Stimulated activated CD8-positive, alpha-beta memory T cell treated with anti-CD3 and anti-CD28 coated beads, Interleukin-15, amount 100 ng/mL, for 48 hours (primary cell): ENCODE measurements at regions not wholly inside any gene's neighbourhood (a gene's known extent, or its start where the extent isn't known, plus 50 kb on each side); places are given as distances from the start of the nearest gene placed in this dataset.

ENCODE experiments used
- DNase-seq, 2 donors: peaks; one replicate each; pipeline ENCODE4 v3.0.0-alpha.2; 2020; ENCODE audit warnings: low read depth in 2 of 2

- DNase-seq: no peak
Measured at GRCh38 chr3:180188512-180189309, 152.0 kb upstream of the PEX5L start.

DNA sequence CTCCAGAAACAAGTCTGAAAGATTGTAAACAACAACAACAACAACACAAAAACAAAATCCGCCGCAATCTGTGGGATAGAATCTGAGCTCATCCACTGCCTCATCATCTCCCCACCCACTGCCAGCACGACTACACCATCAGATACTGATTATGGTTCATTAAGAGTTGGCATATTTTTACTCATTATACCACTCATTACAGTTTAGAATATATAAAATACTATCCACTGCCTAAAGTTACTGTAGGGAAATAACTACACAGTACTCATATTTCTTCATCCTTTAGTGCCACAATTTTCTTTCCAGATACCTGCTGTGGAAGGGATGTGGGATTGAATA is 152.5 kb upstream of the PEX5L start:
- peak in 1 of 2 donors; percentile 1 for DNase-seq

GRCh38 chr3:180196658-180197057 is 159.9 kb upstream of the PEX5L start:
- no peak for DNase-seq

GRCh38 chr3:180199417-180199995 is 162.8 kb upstream of the PEX5L start:
- DNase-seq: no peak

DNA sequence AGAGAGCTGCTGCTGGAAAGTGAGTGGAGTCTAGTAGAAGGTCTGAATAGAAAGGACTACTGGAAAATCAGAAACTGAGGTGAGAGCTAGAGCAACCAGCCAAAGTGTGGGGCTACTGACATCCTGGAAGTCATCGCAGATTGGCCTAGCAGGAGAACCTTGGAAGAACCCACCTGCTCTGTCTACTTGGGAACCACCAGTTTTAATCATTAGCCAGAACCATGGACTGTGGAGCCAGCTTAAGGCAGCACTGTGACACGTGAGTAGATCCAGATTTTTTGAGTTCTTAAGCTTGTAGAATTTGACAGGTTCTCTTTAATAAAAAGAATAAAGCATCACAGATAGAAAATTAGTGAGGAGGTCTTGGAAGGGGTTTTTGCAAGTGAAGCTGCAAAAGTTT is 179.1 kb upstream of the PEX5L start:
- DNase-seq: no peak

DNA sequence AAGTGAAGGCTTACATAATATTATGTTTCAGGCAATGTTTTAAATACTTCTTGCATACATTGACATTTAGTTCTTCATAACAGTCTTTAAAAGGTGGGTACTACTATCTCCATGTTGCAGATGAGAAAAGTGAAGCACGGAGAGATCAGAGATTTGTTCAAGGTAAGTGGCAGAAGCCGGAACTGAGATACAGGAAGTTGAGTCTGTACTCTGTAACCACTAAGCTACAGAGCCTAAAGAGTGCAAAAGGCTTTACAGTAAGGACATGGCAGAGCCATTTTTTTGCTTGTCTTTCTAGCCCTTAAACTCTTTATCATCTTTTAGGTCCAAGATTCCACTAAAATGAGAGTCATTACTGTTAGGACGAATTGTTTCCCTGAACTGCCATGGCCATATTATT is 186.5 kb upstream of the PEX5L start:
- DNase-seq: no peak

DNA sequence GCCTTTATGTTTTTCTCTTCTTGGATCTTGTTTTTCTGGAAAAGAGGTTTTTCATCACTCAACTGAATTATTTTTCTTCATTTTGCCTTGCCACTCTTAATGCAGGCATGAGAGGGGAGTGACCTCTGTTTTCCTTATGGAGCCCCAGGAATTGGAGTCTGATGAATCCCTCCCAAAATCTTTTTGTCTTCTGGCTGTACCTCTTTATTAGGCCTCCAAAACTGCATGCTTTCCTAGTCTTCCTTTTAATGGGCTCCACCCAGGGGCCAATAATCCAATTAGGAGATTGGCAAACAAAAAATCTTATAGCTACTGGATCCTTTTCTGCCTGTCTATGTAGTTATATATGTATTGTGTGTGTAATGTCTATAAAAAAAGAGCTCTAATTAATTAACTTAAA is 192.4 kb upstream of the PEX5L start:
- no peak for DNase-seq

- no peak for DNase-seq
Measured at GRCh38 chr3:180239939-180240338, 203.2 kb upstream of the PEX5L start.

GRCh38 chr3:180246688-180247195 is 210.0 kb upstream of the PEX5L start:
- DNase-seq: no peak

DNA sequence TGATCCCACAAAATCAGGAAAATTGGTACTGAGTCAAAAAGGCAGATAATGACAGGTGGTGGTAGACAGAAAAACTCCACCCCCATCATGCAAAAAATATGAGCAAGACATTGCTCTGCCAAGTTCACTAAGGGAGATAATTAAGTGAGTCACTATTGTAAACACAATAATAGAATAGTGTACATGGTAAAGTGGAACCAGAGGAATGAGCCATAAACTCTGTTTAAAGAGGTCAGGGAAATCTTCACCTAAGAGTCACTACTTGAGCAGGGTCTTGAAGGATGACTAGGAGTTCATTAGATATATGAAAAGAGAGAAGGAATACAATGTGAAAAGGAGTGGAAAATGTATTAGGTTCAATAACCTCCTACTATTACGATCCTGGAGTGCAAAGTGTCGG is 213.4 kb upstream of the PEX5L start:
- no peak for DNase-seq

DNA sequence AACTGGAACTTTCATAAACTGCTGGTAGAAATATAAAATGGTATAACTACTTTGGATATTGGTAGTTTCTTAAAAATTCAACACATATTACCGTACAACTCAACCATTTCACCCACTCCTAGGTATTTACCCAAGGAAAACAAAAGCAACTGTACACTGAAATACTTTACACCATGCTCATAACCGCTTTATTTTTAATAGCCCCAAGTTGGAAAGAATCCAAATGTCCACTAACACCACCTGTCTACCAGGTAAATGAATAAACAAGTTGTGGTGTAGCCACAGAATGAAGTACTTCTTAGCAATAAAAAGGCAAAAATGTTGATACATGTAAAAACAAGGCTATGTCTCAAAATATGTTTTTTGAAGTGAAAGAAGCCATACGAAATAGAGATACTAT is 215.9 kb upstream of the PEX5L start:
- no peak for DNase-seq

GRCh38 chr3:180253283-180253682 is 216.5 kb upstream of the PEX5L start:
- DNase-seq: no peak

GRCh38 chr3:180264479-180264878 is 227.7 kb upstream of the PEX5L start:
- DNase-seq: no peak

DNA sequence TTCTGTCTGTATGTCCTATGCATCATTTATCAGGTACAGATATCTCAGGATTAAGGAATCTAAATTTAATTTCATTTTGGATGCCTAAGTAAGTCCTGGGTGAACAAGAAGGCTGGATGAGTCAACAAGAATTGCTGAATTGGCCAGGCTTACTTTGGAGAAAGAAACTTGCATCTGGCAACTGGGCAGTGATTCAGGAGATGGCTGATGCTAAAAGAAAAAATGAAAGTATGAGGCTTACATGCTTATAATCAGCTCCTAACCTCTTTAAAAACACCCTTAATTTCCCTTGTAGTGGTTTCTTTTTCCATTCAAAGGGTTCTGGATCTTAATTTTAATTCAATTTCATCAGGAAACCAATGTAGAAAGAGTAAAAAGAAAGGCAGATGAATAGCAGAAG is 228.8 kb upstream of the PEX5L start:
- no peak for DNase-seq

- DNase-seq: no peak
Measured at GRCh38 chr3:180267202-180267843, 230.6 kb upstream of the PEX5L start.

- no peak for DNase-seq
Measured at GRCh38 chr3:180274536-180274935, 237.8 kb upstream of the PEX5L start.

DNA sequence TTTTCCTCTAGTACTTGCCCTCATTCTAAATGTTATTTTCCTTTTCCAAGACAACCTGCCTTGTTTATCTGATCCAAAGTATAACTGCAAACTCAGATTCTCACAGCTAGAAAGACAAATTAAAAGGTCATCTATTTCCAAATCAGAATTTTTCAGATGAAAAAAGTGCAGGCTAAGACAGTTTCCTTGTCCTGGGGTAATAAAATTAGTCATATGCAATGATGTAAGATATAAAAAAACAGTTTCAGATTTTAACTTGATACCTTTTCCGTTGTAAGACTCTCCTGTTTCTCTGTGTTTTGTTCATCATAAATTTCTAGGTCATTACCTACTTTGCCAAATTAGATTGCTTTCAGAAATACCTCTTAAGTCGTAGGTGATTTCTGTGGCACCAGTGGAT is 238.4 kb upstream of the PEX5L start:
- DNase-seq: no peak

DNA sequence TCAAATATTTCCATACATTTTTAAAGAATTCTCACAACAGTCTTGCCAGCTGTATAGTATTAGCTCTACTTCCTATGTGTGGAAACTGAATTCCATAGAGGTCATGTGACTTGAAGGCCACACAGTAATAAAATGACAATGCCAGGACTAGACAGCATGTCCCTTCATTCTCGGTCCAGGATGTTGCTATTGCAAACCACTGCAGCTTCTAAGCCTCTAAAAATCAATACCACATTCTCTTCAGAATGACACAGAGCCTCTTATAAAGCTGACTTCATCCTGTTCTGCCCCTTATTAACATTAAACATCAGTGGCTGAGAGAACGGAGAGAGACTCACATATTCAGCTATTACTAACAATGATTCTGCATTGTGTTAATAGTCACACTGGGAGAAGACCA is 240.3 kb upstream of the PEX5L start:
- no peak for DNase-seq

GRCh38 chr3:180278583-180279188 is 241.9 kb upstream of the PEX5L start:
- no peak for DNase-seq

DNA sequence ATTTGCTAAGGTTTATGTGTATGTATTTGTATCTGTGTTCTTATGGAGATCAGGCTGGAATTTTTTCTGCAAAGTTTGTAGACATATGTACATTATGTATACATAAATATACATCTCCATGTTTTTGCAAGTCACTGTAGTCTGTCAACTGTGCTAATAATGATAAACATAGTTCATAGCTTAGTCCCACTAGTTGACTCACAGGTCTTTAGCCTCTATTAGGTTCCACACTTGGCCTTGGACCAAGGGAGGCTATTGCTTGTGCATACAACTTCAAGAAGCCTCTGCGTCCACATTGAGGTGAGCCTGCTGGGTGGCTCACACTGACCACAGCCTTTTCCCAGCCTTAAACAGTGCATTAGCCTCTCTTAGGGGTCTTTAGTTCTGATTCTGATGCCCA is 243.8 kb upstream of the PEX5L start:
- DNase-seq: no peak

DNA sequence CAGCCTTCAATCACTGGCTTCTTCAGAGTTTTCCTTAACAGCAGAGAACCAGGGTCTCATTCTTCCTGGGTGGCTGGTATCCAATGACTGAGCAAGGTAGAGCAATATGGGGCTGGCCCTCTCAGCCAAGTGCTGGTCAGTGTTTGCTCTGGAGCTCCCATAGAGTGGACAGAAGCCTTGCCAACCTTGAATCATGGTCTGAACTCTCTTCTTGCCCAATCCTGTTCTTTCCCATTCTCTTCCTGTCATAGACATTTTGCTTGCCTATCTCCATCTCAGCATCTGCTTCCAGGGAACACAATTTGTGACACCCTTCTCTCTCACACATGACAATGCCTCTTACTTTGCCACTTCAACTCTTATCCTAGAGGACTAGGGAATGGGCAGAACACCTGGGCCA is 245.6 kb upstream of the PEX5L start:
- no peak for DNase-seq

- no peak for DNase-seq
Measured at GRCh38 chr3:180283251-180283650, 246.5 kb upstream of the PEX5L start.
